ENCODE measurements at regions not wholly inside any gene's neighbourhood (a gene's known extent, or its start where the extent isn't known, plus 50 kb on each side); places are given as distances from the start of the nearest gene placed in this dataset.
"Not testable (repeated sequence)": the region's sequence is repeated elsewhere in the genome, so short reads cannot be mapped to it uniquely, and the experiment has no call there.

- DNase-seq, result not testable (repeated sequence)
Measured at GRCh38 chr16:21516705-21517040, 82.7 kb upstream of the METTL9 start.

DNA sequence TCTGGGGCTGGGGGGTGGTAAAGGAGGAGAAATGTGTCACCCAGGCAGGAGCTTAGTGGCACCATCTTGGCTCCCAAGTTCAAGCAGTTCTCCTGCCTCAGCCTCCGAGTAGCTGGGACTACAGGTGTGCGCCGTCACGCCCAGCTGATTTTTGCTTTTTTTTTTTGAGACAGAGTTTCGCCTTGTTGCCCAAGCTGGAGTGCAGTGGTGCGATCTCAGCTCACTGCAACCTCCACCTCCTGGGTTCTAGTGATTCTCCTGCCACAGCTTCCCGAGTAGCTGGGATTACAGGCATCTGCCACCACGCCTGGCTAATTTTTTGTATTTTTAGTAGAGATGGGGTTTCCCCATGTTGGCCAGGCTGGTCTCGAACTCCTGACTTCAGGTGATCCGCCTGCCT is 82.1 kb upstream of the METTL9 start:
- not testable (repeated sequence) for DNase-seq

GRCh38 chr16:21519361-21520133 is 79.8 kb upstream of the METTL9 start:
- DNase-seq, result not testable (repeated sequence)

DNA sequence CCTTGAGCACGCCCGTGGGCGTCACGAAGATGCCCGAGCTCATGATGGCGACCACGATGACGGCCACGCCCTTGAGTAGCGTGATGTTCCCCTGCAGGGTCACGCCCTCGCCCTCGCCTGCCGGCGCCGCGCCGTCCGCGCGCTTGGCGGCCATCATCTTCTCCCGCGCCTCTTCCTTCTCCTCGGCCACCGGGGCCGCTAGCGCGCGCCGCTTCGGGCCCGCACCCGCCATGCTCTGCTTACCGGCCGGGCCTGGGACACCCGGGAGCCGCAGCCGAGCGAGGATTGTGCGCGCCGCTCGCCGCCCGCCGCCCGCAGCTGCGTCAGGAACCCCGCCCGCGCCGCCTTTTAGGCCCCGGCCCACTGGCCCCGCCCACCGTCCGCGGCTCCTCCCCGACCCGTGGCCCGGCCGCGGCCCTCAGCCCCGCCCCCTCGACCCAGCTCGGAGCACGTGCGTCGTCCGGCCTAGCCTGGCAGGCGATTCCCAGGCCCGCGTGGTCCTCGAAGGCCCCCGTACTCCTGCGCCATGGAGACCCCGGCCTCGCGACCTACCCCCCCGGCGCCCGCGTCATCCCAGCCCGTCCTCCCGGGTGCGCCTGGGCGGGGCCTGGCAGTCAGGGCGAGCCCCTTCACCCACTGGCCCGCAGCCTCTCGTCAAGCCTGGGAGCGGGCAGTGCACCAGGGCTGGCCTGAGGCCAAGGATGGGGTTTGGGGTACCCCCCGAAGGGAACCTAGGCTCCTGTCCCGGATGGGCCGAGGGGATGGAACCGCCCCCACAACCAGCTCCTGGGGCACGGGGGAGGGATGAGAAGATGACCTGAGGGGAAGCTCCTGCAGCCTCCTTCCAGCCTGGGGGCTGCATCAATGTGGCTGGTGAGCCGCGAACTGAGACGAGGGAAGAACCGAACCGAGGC is 79.0 kb upstream of the METTL9 start:
- peak; percentile 98 for DNase-seq

DNA sequence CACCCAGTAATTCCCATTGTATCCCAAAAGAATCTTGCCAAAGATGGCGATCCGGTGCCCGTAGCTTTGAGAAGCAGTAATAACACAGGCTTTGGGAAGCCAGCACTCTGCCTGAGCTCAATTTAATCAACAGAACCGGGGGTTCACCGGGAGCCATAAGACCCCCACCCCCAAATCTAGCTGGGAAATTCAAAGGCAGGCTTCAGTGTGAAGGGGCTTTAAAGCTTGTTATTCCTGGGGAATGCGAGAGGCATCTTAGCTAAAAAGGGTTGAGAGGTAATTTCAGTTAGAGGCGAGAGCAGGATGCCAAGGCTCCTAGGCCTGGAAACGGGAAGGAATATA is 78.4 kb upstream of the METTL9 start:
- not testable (repeated sequence) for DNase-seq

GRCh38 chr16:21521390-21522143 is 77.8 kb upstream of the METTL9 start:
- DNase-seq, result not testable (repeated sequence)

DNA sequence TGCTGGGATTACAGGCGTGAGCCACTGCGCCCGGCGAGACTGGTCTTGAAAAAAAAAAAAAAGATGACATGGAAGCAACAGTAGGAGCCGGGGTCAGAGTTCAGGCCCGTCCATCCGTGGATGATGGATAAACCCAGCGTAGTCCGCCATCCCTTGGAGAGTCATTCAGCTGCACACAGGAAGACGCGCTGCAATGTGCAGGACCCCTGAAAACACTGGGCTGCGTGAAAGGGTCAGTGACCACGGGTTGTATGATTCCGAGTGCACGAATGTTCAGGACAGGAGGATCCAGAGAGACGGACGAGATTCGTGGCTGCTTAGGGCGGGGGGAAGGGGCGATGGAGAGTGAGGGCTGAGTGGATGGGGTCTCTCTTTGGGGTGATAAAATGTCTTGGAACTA is 76.5 kb upstream of the METTL9 start:
- not testable (repeated sequence) for DNase-seq

DNA sequence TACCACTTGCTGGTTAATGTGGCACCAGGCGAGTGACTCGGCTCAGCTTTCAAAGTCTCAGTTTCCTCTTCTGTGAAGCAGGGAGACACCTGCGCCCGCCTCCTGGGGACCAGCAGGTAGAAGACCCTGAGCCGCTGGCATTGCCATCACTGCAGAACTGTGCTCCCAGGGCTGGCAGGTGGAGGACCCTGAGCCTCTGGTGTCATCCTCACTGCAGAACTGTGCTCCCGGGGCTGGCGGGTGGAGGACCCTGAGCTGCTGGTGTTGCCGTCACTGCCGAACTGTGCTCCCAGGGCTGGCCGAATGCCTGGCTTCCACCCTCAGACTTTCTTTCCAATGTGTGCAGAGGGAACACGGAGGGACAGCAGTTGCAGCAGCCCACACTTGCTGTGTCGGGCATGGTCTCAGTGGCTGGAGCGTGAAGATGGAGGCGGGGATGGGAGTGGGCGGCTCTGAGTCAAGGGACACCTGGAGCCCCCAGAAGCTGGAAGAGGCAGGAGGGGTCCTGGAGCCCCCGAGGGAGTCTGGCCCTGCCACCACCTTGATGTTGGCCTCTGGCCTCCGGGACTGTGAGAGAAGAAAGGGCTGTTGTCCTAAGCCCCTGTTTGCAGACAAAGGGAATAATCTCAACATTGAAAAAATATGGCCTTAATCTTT is 75.8 kb upstream of the METTL9 start:
- DNase-seq, result no peak

GRCh38 chr16:21524068-21524751 is 75.2 kb upstream of the METTL9 start:
- DNase-seq, result no peak

DNA sequence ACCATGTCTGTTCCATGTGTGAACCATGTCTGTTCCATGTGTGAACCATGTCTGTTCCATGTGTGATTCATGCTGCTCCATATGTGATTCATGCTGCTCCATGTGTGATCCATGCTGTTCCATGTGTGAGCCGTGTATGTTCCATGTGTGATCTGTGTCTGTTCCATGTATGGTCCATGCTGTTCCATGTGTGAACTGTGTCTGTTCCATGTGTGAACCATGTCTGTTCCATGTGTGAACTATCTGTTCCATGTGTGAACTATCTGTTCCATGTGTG is 74.7 kb upstream of the METTL9 start:
- DNase-seq, result not testable (repeated sequence)

DNA sequence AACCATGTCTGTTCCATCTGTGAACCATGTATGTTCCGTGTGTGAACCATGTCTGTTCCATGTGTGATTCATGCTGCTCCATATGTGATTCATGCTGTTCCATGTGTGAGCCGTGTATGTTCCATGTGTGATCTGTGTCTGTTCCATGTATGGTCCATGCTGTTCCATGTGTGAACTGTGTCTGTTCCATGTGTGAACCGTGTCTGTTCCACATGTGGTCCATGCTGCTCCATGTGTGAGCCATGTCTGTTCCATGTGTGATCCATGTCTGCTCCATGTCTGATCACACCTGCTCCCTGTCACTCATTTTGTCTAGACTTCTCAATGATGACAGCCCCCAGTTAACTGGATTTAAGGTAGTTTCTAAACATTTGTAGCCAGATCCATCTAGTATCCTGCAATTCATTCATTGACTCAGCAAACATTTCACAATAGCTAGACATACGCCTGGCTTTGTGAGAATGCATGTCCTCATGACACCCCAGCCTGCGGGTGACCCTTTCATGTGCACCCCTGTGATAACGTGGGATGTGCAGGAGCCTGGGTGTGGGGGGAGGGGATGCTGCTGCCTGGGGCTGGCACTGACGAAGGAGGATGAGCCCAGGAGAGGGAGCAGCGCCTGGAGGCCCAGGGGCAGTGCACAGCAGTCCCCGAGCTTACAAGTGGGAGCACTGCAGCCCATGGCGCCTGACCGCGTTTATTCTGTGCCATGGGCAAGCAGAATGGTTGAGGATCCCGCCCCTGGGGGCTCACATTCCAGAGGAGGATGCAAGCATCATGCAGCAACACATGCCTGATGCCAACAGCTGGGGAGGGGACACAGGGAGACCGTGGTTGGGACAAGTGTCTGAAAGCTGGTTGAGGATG is 74.1 kb upstream of the METTL9 start:
- not testable (repeated sequence) for DNase-seq

- DNase-seq, result not testable (repeated sequence)
Measured at GRCh38 chr16:21525956-21526922, 73.1 kb upstream of the METTL9 start.

DNA sequence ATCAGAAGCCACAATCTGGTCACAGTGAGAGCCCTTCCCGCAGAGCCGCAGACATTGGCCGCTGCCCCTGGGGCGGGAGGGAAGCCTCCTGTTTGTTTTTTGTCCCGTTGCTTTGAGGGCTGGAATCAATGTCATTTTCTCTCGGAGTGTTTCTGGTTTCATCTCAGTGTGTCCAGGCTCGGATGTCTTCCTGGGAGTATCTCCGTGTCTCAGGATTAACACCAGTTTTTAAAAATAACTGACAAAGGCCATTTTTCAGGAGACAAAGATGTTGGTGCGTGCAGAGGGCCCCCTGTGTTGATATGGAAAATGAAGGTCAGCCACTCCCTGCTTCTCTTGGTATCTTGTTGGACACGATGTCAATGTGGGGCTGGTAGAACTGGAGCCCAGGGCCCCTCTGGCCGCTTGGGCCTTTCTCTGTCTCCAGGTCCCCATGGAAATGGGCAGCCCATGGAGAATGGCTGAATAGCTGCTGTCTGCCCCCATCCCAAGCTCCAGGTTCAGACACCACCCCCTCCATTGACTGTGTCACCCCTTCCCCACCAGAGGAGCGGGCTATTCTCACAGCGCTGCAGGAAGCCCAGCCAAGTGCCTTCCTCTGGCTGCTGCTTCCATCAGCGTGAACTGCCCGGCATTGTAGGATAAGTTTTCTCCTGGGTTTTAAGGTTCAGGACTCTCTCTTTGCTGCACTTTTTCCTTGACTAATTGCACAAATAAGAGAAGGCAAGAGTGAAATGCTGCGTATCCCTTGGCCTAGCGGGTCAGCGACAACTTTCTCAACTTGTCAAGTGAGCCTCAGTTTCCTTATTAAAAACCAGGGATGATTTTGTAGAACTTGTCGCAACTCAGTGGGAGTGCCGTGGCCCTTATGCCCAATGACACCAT is 72.2 kb upstream of the METTL9 start:
- no peak for DNase-seq

GRCh38 chr16:21529060-21529658 is 70.2 kb upstream of the METTL9 start:
- DNase-seq, result not testable (repeated sequence)

DNA sequence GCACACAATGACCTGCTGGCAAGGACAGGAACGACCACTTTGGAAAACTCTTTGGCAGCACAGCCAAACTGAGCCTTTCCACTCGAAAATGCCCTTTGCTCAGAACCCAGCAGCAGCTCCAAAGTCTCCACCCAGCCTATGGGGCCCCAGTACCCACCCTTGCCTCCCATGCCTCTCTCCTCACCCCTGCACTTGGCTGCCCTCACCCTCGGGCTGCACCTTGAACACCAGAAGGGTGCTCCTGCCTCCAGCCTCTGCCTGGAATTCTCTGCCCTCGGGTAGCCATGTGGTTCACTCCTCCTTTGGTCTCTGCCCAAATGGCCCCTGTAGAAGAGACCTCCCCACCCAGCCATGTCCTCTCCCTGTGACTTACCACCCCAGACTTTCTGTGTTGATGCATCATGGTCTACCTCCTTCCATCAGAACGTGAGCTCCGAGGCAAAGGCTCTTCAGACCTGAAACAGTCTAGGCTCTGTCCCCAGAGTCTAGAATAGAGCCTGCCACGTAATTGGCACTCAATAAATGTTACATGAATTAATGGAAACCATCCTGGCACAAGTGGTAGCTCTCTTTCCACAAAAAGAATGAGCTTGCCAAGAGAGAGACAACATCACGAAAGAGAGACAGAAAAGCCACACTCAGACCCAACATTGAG is 68.5 kb upstream of the METTL9 start:
- not testable (repeated sequence) for DNase-seq

DNA sequence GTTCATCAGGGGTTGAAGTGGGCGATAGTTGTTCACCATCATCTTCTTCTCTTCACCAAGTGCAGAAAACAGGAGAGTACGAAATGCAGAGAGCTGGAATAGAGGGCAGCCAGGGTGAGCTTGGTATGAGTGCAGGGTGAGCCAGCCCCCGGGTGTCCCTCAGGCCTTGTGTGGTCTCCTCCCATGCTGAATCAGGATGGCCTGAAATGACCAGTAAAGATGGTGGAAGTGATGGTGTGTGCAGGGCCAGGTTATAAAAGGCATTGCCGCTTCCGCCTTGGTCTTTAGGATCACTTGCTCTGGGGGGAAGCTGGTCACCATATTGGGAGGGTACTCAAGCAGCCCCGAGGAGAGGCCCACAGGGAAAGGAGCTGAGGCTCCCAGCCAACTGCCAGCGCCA is 66.4 kb upstream of the METTL9 start:
- not testable (repeated sequence) for DNase-seq

DNA sequence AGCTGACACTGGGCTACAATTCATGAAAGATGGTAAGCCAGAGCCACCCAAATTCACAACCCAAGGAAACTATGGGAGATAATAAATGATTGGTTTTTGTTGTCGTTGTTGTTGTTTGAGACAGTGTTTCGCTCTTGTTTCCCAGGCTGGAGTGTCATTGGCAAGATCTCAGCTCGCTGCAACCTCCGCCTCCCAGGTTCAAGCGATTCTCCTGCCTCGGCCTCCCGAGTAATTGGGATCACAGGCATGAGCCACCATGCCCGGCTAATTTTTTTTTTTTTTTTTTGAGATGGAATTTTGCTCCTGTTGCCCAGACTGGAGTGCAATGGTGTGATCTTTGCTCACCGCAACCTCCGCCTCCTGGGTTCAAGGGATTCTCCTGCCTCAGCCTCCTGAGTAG is 65.9 kb upstream of the METTL9 start:
- not testable (repeated sequence) for DNase-seq

DNA sequence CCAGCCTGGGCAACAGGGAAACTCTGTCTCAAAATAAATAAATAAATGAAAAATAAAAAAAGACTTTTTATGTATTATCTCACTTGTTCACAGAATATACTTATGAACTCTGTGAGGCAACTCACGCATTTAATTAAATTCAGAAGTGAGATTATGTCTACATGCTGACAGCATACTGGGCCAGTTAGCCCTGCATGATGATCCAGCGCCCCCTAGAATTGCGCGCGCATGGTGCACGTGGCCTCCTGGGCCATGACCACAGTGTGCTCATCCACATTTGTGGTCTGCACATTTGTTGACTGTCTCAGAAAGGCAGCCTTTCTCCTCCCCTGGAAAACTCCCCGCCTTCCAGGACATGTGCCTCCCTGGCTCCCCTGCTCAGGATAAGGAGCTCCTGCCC is 64.8 kb upstream of the METTL9 start:
- not testable (repeated sequence) for DNase-seq
